ENCODE measurements at regions not wholly inside any gene's neighbourhood (a gene's known extent, or its start where the extent isn't known, plus 50 kb on each side); places are given as distances from the start of the nearest gene placed in this dataset.
A peak's percentile ranks its signal among the peaks of the same experiment; 100 is the strongest.

- TF ChIP-seq, protein P1, sequence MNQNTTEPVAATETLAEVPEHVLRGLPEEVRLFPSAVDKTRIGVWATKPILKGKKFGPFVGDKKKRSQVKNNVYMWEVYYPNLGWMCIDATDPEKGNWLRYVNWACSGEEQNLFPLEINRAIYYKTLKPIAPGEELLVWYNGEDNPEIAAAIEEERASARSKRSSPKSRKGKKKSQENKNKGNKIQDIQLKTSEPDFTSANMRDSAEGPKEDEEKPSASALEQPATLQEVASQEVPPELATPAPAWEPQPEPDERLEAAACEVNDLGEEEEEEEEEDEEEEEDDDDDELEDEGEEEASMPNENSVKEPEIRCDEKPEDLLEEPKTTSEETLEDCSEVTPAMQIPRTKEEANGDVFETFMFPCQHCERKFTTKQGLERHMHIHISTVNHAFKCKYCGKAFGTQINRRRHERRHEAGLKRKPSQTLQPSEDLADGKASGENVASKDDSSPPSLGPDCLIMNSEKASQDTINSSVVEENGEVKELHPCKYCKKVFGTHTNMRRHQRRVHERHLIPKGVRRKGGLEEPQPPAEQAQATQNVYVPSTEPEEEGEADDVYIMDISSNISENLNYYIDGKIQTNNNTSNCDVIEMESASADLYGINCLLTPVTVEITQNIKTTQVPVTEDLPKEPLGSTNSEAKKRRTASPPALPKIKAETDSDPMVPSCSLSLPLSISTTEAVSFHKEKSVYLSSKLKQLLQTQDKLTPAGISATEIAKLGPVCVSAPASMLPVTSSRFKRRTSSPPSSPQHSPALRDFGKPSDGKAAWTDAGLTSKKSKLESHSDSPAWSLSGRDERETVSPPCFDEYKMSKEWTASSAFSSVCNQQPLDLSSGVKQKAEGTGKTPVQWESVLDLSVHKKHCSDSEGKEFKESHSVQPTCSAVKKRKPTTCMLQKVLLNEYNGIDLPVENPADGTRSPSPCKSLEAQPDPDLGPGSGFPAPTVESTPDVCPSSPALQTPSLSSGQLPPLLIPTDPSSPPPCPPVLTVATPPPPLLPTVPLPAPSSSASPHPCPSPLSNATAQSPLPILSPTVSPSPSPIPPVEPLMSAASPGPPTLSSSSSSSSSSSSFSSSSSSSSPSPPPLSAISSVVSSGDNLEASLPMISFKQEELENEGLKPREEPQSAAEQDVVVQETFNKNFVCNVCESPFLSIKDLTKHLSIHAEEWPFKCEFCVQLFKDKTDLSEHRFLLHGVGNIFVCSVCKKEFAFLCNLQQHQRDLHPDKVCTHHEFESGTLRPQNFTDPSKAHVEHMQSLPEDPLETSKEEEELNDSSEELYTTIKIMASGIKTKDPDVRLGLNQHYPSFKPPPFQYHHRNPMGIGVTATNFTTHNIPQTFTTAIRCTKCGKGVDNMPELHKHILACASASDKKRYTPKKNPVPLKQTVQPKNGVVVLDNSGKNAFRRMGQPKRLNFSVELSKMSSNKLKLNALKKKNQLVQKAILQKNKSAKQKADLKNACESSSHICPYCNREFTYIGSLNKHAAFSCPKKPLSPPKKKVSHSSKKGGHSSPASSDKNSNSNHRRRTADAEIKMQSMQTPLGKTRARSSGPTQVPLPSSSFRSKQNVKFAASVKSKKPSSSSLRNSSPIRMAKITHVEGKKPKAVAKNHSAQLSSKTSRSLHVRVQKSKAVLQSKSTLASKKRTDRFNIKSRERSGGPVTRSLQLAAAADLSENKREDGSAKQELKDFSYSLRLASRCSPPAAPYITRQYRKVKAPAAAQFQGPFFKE (tag by site-specific recombination; IDR thresholded peaks at IDR 0.05; ENCODE audit: borderline replicate concordance), result no peak
- TF ChIP-seq ZNF692 (tag by site-specific recombination; IDR thresholded peaks at IDR 0.05), result 0 out of 2 replicates have a peak, but pooled peaks have one; percentile 52
- TF ChIP-seq WT1 (tag by site-specific recombination; IDR thresholded peaks at IDR 0.05), result peak; percentile 98
- TF ChIP-seq, protein P2, sequence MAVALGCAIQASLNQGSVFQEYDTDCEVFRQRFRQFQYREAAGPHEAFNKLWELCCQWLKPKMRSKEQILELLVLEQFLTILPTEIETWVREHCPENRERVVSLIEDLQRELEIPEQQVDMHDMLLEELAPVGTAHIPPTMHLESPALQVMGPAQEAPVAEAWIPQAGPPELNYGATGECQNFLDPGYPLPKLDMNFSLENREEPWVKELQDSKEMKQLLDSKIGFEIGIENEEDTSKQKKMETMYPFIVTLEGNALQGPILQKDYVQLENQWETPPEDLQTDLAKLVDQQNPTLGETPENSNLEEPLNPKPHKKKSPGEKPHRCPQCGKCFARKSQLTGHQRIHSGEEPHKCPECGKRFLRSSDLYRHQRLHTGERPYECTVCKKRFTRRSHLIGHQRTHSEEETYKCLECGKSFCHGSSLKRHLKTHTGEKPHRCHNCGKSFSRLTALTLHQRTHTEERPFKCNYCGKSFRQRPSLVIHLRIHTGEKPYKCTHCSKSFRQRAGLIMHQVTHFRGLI (tag by site-specific recombination; IDR thresholded peaks at IDR 0.05), result 0 out of 2 replicates have a peak, but pooled peaks have one; percentile 17
- no peak for TF ChIP-seq ZNF707 (tag by site-specific recombination; IDR thresholded peaks at IDR 0.05)
- TF ChIP-seq ZNF341 (tag by site-specific recombination; IDR thresholded peaks at IDR 0.05; ENCODE audit: low read depth), result no peak
- no peak for TF ChIP-seq ZNF214 (tag by site-specific recombination; IDR thresholded peaks at IDR 0.05; ENCODE audit: borderline replicate concordance)
- TF ChIP-seq ZNF16 (tag by site-specific recombination; IDR thresholded peaks at IDR 0.05; ENCODE audit: low read depth), result no peak
- TF ChIP-seq PRDM10 (tag by site-specific recombination; IDR thresholded peaks at IDR 0.05), result peak; percentile 43
- TF ChIP-seq ZNF768 (tag by site-specific recombination; IDR thresholded peaks at IDR 0.05), result no peak
- no peak for TF ChIP-seq ZNF701 (tag by site-specific recombination; IDR thresholded peaks at IDR 0.05)
- TF ChIP-seq ZNF654 (tag by site-specific recombination; IDR thresholded peaks at IDR 0.05; ENCODE audit: low read depth), result peak; percentile 26
- TF ChIP-seq, protein P3, sequence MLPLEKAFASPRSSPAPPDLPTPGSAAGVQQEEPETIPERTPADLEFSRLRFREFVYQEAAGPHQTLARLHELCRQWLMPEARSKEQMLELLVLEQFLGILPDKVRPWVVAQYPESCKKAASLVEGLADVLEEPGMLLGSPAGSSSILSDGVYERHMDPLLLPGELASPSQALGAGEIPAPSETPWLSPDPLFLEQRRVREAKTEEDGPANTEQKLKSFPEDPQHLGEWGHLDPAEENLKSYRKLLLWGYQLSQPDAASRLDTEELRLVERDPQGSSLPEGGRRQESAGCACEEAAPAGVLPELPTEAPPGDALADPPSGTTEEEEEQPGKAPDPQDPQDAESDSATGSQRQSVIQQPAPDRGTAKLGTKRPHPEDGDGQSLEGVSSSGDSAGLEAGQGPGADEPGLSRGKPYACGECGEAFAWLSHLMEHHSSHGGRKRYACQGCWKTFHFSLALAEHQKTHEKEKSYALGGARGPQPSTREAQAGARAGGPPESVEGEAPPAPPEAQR (tag by site-specific recombination; IDR thresholded peaks at IDR 0.05), result no peak
- TF ChIP-seq ZBTB7A (tag by site-specific recombination; IDR thresholded peaks at IDR 0.05; ENCODE audit: low read depth), result no peak
- peak; percentile 93 for TF ChIP-seq SP7 (tag by site-specific recombination; IDR thresholded peaks at IDR 0.05)
- TF ChIP-seq GLI4 (tag by site-specific recombination; IDR thresholded peaks at IDR 0.05), result no peak
- no peak for TF ChIP-seq ZNF211 (tag by site-specific recombination; IDR thresholded peaks at IDR 0.05; ENCODE audit: low read depth)
- TF ChIP-seq ZNF645 (tag by site-specific recombination; IDR thresholded peaks at IDR 0.05), result no peak
- no peak for TF ChIP-seq ZNF324 (tag by site-specific recombination; IDR thresholded peaks at IDR 0.05)
- peak; percentile 72; the same call in 1 of the 2 replicates for TF ChIP-seq TSHZ1 (tag by site-specific recombination; IDR thresholded peaks at IDR 0.05; ENCODE audit: borderline replicate concordance)
- no peak for TF ChIP-seq ZNF530 (tag by site-specific recombination; IDR thresholded peaks at IDR 0.05; ENCODE audit: low read depth)
These were observed 447.5 kb downstream of the ADAMTS20 start (continued) for GRCh38 chr12:43104494-43104893.
